ENCODE measurements at regions not wholly inside any gene's neighbourhood (a gene's known extent, or its start where the extent isn't known, plus 50 kb on each side); places are given as distances from the start of the nearest gene placed in this dataset.
"Not testable (repeated sequence)": the region's sequence is repeated elsewhere in the genome, so short reads cannot be mapped to it uniquely, and the experiment has no call there.

DNA sequence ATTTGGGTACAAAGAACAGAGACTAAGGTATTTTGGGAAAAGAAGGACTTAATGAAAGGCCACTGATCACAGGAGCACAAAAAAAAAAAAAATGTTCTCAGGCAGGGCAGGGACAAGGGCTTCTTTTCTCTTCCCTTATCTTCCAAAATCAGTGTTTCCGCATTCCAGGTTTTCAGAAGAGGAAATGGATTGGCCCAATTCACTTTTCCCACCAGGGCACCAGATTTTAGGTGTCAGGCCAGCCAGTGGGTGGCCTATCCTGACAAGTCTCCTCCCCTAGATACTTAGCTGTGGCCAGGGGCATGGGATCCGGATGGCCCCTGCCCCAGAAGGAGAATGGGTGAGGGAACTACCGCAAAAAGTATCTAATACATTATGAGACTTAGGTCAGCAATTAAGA lies 88.9 kb upstream of the WAC start:
- DNase-seq (ENCODE audit: low spot score): no peak

DNA sequence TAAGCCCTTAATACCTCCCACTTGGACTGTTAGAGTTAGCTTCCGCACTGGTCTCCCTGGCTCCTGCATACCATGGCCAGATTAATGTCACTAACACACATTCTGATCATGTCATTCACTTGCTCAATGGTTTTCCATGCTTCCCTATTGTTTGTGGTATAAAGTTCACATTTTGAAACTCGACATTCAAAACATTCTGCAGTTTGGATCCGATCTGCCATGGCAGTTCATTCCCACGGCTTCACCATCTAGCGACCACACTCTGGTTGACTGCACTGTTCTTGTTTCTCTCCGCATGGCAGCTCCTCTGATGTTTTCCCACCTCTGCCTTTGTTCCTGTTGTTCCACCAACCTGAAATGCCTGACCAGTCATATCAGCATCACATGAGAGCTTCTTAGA lies 87.4 kb upstream of the WAC start:
- DNase-seq (ENCODE audit: low spot score): no peak

- DNase-seq (ENCODE audit: low spot score): no peak
Measured at GRCh38 chr10:28449382-28449781, 83.5 kb upstream of the WAC start.

GRCh38 chr10:28449926-28450325 lies 83.0 kb upstream of the WAC start:
- DNase-seq (ENCODE audit: low spot score): no peak

- DNase-seq (ENCODE audit: low spot score): no peak
Measured at GRCh38 chr10:28453926-28454325, 79.0 kb upstream of the WAC start.

DNA sequence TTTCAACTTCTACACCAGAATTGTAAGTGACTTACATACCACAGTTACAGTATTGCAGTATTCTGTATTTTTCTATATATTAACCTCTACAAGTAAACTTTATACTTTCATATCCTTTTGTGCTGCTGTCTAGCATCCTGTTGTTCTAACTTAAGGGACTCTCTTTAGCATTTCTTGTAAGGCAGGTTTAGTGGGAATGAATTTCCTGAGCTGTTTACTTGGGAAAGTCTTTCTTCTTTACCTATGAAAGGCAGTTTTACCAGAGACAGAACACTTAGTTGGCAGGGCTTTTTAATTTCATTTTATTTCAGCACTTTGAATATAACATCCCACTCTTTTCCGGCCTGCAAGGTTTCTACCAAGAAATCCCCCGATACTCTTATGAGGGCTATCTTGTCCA lies 75.8 kb upstream of the WAC start:
- no peak for DNase-seq (ENCODE audit: low spot score)

GRCh38 chr10:28457873-28458272 lies 75.0 kb upstream of the WAC start:
- DNase-seq (ENCODE audit: low spot score): not testable (repeated sequence)

- no peak for DNase-seq (ENCODE audit: low spot score)
Measured at GRCh38 chr10:28459453-28460144, 73.3 kb upstream of the WAC start.

GRCh38 chr10:28463141-28463540 lies 69.8 kb upstream of the WAC start:
- no peak for DNase-seq (ENCODE audit: low spot score)

DNA sequence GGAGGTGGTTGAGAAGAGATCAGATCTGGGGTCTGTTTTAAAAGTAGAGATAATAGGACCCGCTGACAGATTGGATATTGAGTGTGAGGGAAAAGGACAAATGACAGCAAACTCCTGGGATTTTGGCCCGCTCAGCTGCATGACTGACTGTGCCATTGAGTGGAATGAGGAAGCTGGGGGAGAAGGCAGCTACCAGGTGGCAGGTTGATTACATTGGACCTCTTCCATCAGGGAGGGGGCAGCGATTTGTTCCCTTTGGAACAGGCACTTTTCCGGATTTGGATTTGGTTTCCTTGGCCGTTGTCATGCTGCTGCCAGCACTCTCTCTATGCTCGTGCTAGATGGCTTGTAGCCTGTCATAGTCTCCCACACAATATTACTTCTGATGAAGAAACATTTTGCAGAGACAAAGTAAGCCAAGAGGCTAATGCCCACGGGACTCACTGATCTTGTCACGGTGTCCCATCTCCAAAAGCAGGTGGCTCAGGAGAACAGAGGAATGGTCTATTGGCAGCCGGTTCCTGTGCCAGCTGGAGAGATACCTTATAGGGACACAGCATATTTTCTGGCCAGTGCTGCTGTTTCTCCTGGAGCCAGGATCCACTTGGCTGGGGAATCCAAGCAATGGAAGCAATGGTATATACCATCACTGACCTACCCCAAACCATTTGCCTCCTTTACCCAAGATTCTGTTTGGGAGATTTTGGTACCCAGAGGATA lies 69.1 kb upstream of the WAC start:
- DNase-seq (ENCODE audit: low spot score): no peak

DNA sequence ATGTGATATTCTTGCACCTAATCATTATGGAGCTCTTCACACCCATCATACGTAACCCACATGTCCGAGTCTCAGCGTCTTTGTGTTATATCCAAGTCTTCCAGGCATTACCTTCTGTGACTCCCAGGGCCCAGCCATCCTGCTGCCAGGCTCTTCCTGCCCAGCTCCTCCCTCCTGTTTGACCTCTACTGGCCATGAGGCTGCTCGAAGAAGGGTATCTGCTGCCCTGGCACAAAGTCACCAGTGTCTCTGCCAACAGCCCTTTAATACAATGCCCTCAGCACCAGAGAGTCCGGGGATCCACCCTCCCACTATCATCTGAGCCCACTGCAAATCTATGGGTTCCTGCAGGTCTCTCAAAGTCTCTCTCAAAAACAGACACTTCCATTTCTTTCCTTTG lies 65.3 kb upstream of the WAC start:
- DNase-seq (ENCODE audit: low spot score): no peak

DNA sequence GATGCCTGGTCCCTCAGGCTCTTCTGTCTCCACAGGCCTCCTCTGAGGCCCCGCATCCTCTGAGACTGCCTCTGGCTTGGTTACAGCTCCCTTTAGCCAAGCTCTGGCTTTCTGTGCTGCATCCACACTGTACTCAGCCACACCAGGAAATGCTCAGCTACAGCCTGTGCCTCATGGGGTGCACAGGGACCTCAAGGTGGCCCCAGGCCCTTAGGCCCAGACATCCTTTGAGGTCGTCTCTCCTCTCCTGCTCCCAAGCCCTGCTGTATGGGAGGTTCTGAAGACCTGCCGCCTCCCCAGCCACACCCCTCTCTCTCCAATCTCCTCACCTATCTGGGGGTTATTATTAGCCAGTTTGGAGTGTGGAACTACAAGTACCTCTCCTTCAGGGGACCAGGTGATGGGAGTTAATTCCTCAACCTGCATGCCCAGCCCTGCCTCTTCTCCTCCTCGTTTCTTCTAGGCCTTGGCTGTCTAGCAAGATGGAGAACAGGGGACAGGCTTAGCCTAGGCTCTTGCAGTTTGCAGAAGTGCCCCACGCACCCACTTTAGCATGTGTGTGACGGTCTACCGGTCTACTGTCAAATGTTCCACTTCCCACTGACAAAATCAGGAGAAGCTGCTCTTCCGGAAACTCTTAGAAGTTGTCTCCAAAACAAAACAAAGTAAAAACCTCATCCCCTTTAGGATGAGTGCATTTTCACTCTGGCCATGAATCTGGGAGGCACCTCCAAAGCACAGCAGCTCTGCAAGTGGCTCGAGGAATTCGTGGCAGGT lies 64.0 kb upstream of the WAC start:
- DNase-seq (ENCODE audit: low spot score): no peak

- DNase-seq (ENCODE audit: low spot score): no peak
Measured at GRCh38 chr10:28470873-28471651, 61.9 kb upstream of the WAC start.

DNA sequence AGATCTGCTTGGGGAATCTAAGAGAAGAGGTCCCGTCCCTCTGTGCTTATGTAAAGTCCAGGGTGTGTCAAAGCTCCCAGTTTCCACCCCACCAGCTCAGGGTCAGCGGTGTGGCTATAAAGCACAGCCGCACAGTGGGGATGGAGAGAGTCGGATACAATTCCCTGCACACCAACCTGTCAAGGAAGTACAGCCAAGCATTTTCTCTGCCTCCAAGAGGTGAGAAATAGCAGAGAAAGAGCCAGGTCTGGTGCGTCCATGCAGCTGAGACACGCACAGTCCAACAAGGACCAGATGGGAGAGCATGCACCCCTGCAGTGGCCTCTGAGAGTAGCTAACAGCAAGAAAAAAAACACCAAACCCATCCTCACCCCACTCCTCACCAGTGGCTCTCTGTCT lies 61.3 kb upstream of the WAC start:
- DNase-seq (ENCODE audit: low spot score): no peak

DNA sequence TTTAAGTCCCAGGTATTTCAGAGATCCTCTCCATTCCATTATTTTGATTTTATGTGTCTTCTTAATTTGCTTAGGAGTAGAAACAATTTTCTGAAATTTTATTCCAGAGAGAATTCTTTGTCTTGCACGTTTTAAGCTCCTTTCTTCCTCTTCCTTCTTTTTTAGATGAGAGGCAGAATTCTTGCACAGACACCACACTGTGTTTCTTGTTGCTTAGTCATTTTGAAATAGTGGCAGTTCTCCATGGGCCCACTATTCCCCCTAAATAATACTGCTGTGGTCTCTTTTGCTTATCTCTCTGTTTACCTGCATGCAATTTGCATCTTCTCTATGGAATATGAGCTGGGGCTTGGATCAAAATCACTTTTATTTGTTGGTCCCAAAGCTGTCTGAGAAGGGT lies 54.3 kb upstream of the WAC start:
- no peak for DNase-seq (ENCODE audit: low spot score)

- no peak for DNase-seq (ENCODE audit: low spot score)
Measured at GRCh38 chr10:28479425-28479865, 53.5 kb upstream of the WAC start.

DNA sequence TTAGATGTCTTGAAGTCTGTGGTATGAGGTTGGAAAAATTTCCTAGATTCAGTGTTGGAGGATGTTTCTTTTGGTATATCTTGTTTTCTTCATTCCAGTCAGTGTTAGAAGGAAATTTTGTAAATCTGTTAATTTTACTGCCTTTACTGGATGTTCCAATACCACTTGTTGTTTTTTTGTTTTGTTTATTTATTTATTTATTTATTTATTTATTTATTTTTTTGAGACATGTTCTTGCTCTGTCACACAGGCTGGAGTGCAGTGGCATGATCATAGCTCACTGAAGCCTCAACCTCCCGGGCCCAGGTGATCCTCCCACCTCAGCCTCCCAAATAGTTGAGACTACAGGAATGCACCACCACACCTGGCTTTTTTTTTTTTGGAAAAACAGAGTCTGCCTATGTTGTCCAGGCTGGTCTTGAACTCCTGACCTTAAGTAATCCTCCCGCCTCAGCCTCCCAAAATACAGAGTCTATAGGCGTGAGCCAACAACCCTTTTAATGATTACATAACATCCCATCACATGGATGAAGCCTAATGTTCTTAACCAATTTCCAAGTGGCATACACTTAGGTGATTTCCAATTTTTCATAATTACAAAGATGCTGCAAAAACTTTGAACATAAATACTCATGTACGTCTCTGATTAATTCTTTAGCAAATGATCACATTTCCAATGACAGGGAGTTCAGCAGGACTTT lies 52.8 kb upstream of the WAC start:
- DNase-seq (ENCODE audit: low spot score): no peak

DNA sequence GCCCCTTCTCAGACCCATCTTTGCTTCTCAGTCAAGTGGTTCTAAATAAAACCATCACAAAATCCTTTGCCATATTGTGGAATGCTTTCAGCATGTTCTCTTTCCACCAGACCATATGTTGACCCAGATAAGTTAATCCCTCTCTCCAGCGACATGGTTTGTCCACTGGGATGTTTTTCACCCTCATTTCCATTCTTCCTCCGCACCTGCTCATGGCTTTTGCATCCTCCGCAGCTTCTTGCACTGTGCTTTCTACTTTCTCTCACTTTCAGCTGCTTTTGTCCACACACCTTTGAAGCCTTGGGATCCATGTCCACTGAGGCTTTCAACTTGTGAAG lies 52.3 kb upstream of the WAC start:
- no peak for DNase-seq (ENCODE audit: low spot score)

- not testable (repeated sequence) for DNase-seq (ENCODE audit: low spot score)
Measured at GRCh38 chr10:28481346-28481745, 51.6 kb upstream of the WAC start.

- no peak for DNase-seq (ENCODE audit: low spot score)
Measured at GRCh38 chr10:28481968-28482367, 51.0 kb upstream of the WAC start.

Data from GM03348 (cell line).